D721Med (cell line): ENCODE measurements at regions not wholly inside any gene's neighbourhood (a gene's known extent, or its start where the extent isn't known, plus 50 kb on each side); places are given as distances from the start of the nearest gene placed in this dataset.
"Not testable (repeated sequence)": the region's sequence is repeated elsewhere in the genome, so short reads cannot be mapped to it uniquely, and the experiment has no call there.

Experiments
- DNase-seq: peaks from one replicate; pipeline ENCODE4 v3.0.0; 2011; ENCODE audit warnings: low spot score; ENCODE audit not compliant: insufficient read length
- FAIRE-seq: peaks from 2 replicates; lab custom pipeline; 2011; peaks lifted over from hg19 to GRCh38; lab: Jason Lieb, UNC
- CTCF ChIP-seq: IDR thresholded peaks from 2 replicates; pipeline ENCODE4 v1.5.1; 2012; ENCODE audit warnings: mild to moderate bottlenecking, control low read depth; ENCODE audit not compliant: insufficient read depth; ENCODE audit errors: missing control alignments

DNA sequence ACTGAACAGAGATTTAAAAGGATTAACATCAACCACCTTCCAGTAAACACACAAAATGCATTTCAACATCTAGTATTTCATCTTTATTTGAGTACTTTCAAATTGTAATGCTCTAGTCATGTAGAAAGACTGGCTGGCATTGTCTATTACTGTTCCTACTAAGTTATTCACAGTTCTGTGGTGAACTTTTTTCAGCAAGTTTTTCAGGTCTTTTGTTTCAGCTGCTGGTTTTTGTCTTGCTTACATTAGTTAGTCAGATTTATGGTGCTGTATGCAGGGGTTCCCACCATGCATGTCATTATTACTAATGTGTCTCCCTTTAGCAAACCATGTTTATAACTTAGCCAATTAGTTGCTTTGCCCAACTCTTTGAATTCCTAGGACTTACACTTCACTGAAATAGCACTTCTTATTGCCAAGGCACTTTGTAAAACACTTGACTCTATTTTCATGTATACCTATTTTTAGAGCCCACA is 253.4 kb upstream of the KITLG start:
- no peak for DNase-seq
- TF ChIP-seq CTCF = no peak
- no peak for FAIRE-seq

DNA sequence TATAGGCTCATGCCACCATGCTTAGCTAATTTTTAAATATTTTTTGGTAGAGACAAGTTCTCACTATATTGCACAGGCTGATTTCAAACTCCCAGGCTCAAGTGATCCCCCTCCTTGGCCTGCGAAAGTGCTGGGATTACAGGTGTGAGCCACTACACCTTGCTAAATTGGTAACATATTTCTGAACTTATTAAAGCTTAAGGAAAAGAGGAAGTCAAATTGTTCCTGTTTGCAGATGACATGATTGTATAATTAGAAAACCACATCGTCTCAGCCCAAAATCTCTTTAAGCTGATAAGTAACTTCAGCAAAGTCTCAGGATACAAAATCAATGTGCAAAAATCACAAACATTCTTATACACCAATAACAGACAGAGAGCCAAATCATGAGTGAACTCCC is 248.3 kb upstream of the KITLG start:
- FAIRE-seq, DNase-seq: not testable (repeated sequence)

- no peak for TF ChIP-seq CTCF
- FAIRE-seq (no peak), DNase-seq (no peak)
These were observed 239.7 kb upstream of the KITLG start for GRCh38 chr12:88820012-88820411.

DNA sequence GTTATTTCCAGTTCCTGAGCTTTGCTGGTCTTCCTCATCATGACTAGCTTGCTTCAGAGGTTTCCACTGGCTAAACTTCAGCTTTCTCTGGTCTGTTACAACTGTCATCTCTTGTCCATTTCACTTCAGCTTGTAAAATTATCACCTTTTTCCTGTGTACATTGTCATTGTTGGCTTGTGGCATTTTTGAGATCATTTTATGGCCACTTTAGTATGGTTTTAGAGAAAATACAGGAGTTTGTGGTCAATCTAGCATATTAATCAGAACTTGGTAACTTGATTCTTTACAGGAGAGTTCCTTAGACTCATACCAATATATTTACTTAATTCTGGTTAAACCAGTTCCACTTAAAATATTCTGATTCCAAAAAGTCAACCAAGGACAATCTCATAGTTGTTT is 235.9 kb upstream of the KITLG start:
- TF ChIP-seq CTCF = no peak
- DNase-seq = no peak
- no peak for FAIRE-seq

GRCh38 chr12:88814779-88815178 is 234.5 kb upstream of the KITLG start:
- DNase-seq = no peak
- FAIRE-seq = no peak

DNA sequence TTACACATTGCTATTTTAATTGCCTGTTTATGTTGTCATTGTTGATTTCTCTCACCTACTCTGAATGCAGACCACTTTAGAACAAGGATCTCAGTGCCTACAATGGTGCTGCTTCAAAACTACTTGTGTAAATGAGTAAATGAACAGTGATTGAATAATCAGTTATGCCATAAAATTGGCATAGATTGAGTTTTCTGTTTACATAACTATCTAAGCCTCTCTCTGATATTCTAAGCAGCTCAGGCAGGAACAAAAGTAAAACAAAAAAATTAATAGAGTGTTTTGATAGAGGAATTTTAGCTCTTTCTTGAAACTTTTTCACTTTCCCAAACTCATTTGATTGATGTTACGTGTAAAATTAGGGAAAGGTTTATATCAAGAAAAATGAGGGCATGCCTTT is 232.3 kb upstream of the KITLG start:
- no peak for TF ChIP-seq CTCF
- FAIRE-seq (no peak), DNase-seq (no peak)

More at GRCh38 chr12:88814779-88815178, 234.5 kb upstream of the KITLG start:
- TF ChIP-seq CTCF = no peak

- no peak for TF ChIP-seq CTCF
- DNase-seq (no peak), FAIRE-seq (no peak)
These were observed 230.5 kb upstream of the KITLG start for GRCh38 chr12:88810806-88811205.

- not testable (repeated sequence) for DNase-seq, FAIRE-seq
These were observed 229.6 kb upstream of the KITLG start for GRCh38 chr12:88809841-88810240.
